HG03469 (cell line): ENCODE measurements at regions not wholly inside any gene's neighbourhood (a gene's known extent, or its start where the extent isn't known, plus 50 kb on each side); places are given as distances from the start of the nearest gene placed in this dataset.

Experiments used
- ATAC-seq: cut with Tn5 transposase; IDR thresholded peaks from one replicate; pipeline ENCODE4 v1.9.1; 2021; ENCODE audit warnings: mild to moderate bottlenecking, moderate library complexity, moderate number of reproducible peaks; ENCODE audit not compliant: unreplicated experiment

- ATAC-seq: no peak
Observed at GRCh38 chr14:98163873-98164272, 1108.1 kb downstream of the BCL11B start.

- ATAC-seq: no peak
Observed at GRCh38 chr14:98165976-98166375, 1106.0 kb downstream of the BCL11B start.

GRCh38 chr14:98167275-98167674 is 1104.7 kb downstream of the BCL11B start:
- no peak for ATAC-seq

- ATAC-seq: no peak
Observed at GRCh38 chr14:98167705-98168104, 1104.3 kb downstream of the BCL11B start.

GRCh38 chr14:98168211-98168985 is 1103.6 kb downstream of the BCL11B start:
- ATAC-seq: no peak

- ATAC-seq: no peak
Observed at GRCh38 chr14:98169170-98169587, 1102.8 kb downstream of the BCL11B start.

GRCh38 chr14:98170575-98170974 is 1101.4 kb downstream of the BCL11B start:
- no peak for ATAC-seq

- no peak for ATAC-seq
Observed at GRCh38 chr14:98171654-98172053, 1100.3 kb downstream of the BCL11B start.

GRCh38 chr14:98172243-98172778 is 1099.7 kb downstream of the BCL11B start:
- ATAC-seq: no peak

- ATAC-seq: no peak
Observed at GRCh38 chr14:98173305-98173704, 1098.7 kb downstream of the BCL11B start.

- no peak for ATAC-seq
Observed at GRCh38 chr14:98174041-98174440, 1098.0 kb downstream of the BCL11B start.

- ATAC-seq: no peak
Observed at GRCh38 chr14:98175436-98175835, 1096.6 kb downstream of the BCL11B start.

GRCh38 chr14:98175881-98176280 is 1096.1 kb downstream of the BCL11B start:
- no peak for ATAC-seq

- ATAC-seq: no peak
Observed at GRCh38 chr14:98176892-98177291, 1095.1 kb downstream of the BCL11B start.

GRCh38 chr14:98177551-98177950 is 1094.4 kb downstream of the BCL11B start:
- ATAC-seq: no peak

GRCh38 chr14:98181241-98181640 is 1090.8 kb downstream of the BCL11B start:
- no peak for ATAC-seq

GRCh38 chr14:98181768-98182167 is 1090.2 kb downstream of the BCL11B start:
- ATAC-seq: no peak

- ATAC-seq: no peak
Observed at GRCh38 chr14:98182393-98183055, 1089.5 kb downstream of the BCL11B start.

- ATAC-seq: no peak
Observed at GRCh38 chr14:98183556-98183955, 1088.4 kb downstream of the BCL11B start.

GRCh38 chr14:98184457-98184856 is 1087.5 kb downstream of the BCL11B start:
- no peak for ATAC-seq

- no peak for ATAC-seq
Observed at GRCh38 chr14:98185036-98185435, 1087.0 kb downstream of the BCL11B start.

- ATAC-seq: no peak
Observed at GRCh38 chr14:98186140-98186539, 1085.9 kb downstream of the BCL11B start.
